Glutamatergic neuron (in vitro differentiated cells): ENCODE measurements at regions not wholly inside any gene's neighbourhood (a gene's known extent, or its start where the extent isn't known, plus 50 kb on each side); places are given as distances from the start of the nearest gene placed in this dataset.

Experiments
- DNase-seq: peaks from one replicate; pipeline ENCODE4 v3.0.0; 2022
- H3K27ac Mint-ChIP-seq: one replicate; pipeline ENCODE4 v1.8.0; 2020; ENCODE audit warnings: mild to moderate bottlenecking, mixed read lengths, inconsistent platforms; ENCODE audit not compliant: unreplicated experiment
- H3K27me3 Mint-ChIP-seq: one replicate; pipeline ENCODE4 v1.8.0; 2020; ENCODE audit warnings: mild to moderate bottlenecking, moderate library complexity, mixed read lengths, inconsistent platforms; ENCODE audit not compliant: unreplicated experiment
- H3K36me3 Mint-ChIP-seq: one replicate; pipeline ENCODE4 v1.8.0; 2020; ENCODE audit warnings: mild to moderate bottlenecking, mixed read lengths, inconsistent platforms; ENCODE audit not compliant: unreplicated experiment
- H3K4me1 Mint-ChIP-seq: one replicate; pipeline ENCODE4 v1.8.0; 2020; ENCODE audit warnings: mild to moderate bottlenecking, low read depth, mixed read lengths, inconsistent platforms; ENCODE audit not compliant: unreplicated experiment
- H3K4me3 Mint-ChIP-seq: one replicate; pipeline ENCODE4 v1.8.0; 2020; ENCODE audit warnings: mild to moderate bottlenecking, mixed read lengths, inconsistent platforms; ENCODE audit not compliant: unreplicated experiment
- H3K9me3 Mint-ChIP-seq: one replicate; pipeline ENCODE4 v1.8.0; 2020; ENCODE audit warnings: mild to moderate bottlenecking, moderate library complexity, mixed read lengths, inconsistent platforms; ENCODE audit not compliant: unreplicated experiment
- TF ChIP-seq, protein P1 (sequence below): fragments of 200-600 bp; sonication (generic); IDR thresholded peaks from one replicate; pipeline ENCODE4 v1.5.0; 2021; ENCODE audit not compliant: partially characterized antibody, unreplicated experiment

DNA sequence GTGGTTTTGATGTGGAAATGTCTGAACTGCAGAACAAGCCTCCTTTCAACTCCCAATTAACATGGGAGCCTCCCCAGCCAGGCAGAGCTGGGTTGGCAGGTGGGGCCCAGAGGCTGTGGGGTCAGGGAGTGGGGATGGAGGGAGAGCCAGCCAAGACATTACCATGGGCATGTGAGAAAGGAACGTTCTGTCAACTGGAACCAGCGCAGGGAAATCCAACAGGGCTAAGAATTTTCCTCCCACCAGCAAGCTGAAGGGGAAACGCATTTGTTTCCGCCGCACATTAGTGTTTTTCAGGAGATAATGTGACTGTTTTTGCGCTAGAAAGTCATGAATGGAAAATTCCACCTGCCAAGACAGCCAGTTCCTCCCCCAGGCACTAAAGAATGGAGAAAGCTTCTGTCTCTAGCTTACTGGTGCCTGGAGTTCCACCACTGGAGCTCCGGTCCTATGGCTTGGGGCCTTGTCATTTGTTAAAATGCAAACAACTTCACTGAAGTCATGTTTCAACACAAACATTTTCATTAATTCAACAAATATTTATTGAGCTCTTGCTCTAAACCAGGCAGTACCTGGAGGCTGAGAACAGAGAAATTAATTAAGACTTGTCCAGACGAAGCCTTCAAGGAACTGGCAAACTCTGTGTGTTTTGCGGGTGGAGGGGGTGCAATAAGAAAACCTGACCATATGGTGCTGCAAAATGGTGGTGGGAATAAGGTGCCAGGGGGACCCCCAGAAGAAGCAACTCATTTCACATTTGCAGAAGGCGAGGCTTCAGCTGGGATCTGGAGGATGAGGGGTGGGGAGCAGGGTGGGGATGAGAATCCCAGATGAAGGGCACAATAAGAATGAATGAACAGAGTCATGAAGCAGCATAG lies 305.1 kb downstream of the MATN1 start:
- no peaks in the 10 kb centered on the region for H3K9me3 Mint-ChIP-seq
- peaks cover 2% of the 10 kb centered on the region for H3K27me3 Mint-ChIP-seq
- H3K27ac Mint-ChIP-seq, result no peak overlapping the region
- TF ChIP-seq, protein P1, sequence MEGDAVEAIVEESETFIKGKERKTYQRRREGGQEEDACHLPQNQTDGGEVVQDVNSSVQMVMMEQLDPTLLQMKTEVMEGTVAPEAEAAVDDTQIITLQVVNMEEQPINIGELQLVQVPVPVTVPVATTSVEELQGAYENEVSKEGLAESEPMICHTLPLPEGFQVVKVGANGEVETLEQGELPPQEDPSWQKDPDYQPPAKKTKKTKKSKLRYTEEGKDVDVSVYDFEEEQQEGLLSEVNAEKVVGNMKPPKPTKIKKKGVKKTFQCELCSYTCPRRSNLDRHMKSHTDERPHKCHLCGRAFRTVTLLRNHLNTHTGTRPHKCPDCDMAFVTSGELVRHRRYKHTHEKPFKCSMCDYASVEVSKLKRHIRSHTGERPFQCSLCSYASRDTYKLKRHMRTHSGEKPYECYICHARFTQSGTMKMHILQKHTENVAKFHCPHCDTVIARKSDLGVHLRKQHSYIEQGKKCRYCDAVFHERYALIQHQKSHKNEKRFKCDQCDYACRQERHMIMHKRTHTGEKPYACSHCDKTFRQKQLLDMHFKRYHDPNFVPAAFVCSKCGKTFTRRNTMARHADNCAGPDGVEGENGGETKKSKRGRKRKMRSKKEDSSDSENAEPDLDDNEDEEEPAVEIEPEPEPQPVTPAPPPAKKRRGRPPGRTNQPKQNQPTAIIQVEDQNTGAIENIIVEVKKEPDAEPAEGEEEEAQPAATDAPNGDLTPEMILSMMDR, result no peak
- no peaks in the 10 kb centered on the region for H3K36me3 Mint-ChIP-seq
- H3K4me3 Mint-ChIP-seq, result no peak overlapping the region
- DNase-seq, result no peak
- H3K4me1 Mint-ChIP-seq, result no peaks in the 10 kb centered on the region

DNA sequence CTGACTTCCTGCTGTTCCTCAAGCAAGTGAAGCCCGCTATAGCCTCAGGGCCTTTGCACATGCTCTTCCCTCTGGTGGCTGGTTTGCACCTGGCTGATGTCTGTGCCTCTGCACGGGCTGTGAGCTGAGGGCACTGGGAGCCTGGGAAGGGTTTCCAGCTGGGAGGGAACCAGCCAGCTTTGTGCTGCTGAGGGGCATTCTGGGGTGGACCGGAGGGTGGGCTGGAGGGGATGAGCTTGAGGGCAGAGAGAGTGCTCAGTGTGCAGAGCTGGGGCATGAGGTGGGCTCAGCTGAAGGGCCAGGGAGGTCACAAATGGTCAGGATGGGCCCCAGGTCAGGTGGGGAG lies 305.7 kb downstream of the MATN1 start:
- no peak for DNase-seq
- H3K36me3 Mint-ChIP-seq, result no peaks in the 10 kb centered on the region
- no peaks in the 10 kb centered on the region for H3K9me3 Mint-ChIP-seq
- no peak overlapping the region for H3K4me3 Mint-ChIP-seq
- H3K27me3 Mint-ChIP-seq, result peaks cover 2% of the 10 kb centered on the region
- H3K4me1 Mint-ChIP-seq, result no peaks in the 10 kb centered on the region
- no peak overlapping the region for H3K27ac Mint-ChIP-seq
- TF ChIP-seq, protein P1, result no peak

DNA sequence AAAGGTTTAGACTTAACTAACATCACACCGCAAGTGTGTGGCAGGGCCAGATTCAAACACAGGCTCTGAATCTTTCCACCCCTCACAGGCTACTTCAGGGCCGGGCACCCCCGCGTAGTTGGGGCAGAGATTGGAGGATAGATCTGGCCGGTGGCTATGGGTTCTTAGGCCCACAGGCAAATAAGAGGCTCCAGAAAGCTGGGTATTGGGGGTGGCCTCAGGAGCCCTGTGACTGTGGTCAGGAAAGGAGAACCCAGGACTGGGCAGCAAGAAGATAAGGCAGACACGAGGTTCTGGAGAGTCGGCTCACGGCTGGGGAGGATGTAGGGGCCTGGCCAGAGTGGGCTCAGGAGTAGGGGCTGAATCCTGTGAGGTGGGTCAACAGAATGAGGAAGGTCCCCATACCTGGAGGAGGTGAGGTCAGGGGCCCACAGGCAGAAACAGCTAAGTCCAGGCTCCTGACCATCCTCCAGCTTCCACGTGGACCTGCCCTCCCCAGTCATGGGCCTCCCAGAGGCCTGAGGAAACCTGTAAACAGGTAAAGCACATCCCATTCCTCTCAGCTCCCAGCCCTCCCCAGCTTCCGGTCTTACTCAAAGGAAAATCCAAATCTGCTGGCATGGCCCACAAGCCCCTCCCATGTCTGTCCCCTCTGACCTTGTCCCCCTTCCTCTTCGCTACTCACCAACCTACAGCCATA lies 306.2 kb downstream of the MATN1 start:
- Mint-ChIP-seq H3K4me1 (no peaks in the 10 kb centered on the region), H3K4me3 (no peak overlapping the region), H3K27me3 (peaks cover 2% of the 10 kb centered on the region), H3K36me3 (no peaks in the 10 kb centered on the region), H3K9me3 (no peaks in the 10 kb centered on the region), H3K27ac (no peak overlapping the region)
- DNase-seq, result no peak
- TF ChIP-seq, protein P1, result no peak

DNA sequence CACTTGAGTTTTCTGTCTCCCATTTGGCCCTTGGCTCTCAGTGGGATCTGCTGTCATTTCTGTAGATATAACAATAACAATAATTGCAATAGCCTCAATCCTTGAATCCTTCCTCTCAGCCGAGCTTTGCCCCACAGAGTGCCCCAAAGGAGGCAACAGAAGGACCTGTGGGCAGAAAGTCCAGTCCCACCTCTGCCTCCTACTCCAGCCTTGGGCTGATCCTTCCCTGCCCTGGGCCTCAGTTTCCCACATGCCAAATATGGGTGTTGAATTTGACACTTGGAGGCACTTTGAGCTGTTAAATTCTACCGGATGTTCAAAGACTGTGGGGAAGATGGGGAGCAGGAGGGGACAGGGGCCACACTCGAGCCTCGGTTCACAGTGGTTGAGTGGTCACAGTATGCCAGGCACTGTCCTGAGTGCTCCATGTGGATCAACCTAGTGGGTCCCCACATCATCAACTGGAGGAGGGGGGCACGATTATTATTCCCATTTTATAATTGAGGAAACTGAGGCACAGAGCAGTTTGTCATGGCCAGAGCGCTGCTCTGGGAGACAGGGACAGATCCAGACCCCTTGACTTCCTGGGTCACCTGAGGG lies 307.1 kb downstream of the MATN1 start:
- TF ChIP-seq, protein P1, result no peak
- Mint-ChIP-seq H3K27me3 (peaks cover 2% of the 10 kb centered on the region), H3K36me3 (no peaks in the 10 kb centered on the region), H3K4me1 (no peaks in the 10 kb centered on the region), H3K4me3 (no peak overlapping the region), H3K9me3 (no peaks in the 10 kb centered on the region), H3K27ac (no peak overlapping the region)
- DNase-seq, result no peak
